ENCODE measurements at regions not wholly inside any gene's neighbourhood (a gene's known extent, or its start where the extent isn't known, plus 50 kb on each side); places are given as distances from the start of the nearest gene placed in this dataset.

GRCh38 chr2:118473846-118474540, 373.5 kb downstream of the EN1 start:
- TF ChIP-seq, protein P1, sequence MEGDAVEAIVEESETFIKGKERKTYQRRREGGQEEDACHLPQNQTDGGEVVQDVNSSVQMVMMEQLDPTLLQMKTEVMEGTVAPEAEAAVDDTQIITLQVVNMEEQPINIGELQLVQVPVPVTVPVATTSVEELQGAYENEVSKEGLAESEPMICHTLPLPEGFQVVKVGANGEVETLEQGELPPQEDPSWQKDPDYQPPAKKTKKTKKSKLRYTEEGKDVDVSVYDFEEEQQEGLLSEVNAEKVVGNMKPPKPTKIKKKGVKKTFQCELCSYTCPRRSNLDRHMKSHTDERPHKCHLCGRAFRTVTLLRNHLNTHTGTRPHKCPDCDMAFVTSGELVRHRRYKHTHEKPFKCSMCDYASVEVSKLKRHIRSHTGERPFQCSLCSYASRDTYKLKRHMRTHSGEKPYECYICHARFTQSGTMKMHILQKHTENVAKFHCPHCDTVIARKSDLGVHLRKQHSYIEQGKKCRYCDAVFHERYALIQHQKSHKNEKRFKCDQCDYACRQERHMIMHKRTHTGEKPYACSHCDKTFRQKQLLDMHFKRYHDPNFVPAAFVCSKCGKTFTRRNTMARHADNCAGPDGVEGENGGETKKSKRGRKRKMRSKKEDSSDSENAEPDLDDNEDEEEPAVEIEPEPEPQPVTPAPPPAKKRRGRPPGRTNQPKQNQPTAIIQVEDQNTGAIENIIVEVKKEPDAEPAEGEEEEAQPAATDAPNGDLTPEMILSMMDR (IDR thresholded peaks at IDR 0.05 in 4 of 5, conservative IDR thresholded peaks at IDR 0.05 in 1 of 5): no peak
- TF ChIP-seq POLR2A (IDR thresholded peaks at IDR 0.05): no peak
